Ovary (tissue), 7 donors: ENCODE measurements at regions not wholly inside any gene's neighbourhood (a gene's known extent, or its start where the extent isn't known, plus 50 kb on each side); places are given as distances from the start of the nearest gene placed in this dataset.

Source experiments
- DNase-seq, 5 donors: peaks; one replicate each; pipeline ENCODE4 v3.0.0-alpha.2; 2019 to 2020
- H3K27ac ChIP-seq, 2 donors: fragments of 200-600 bp; one replicate each; pipeline versions ENCODE4 v1.5.1 to v1.8.0; 2019 to 2022
- H3K27me3 ChIP-seq: fragments of 200-600 bp; one replicate; pipeline ENCODE4 v1.8.0; 2022
- H3K36me3 ChIP-seq: fragments of 200-600 bp; sonication (generic); one replicate; pipeline ENCODE4 v1.5.1; 2019
- H3K4me1 ChIP-seq: one replicate; pipeline ENCODE4 v1.8.1; 2013; ENCODE audit warnings: mild to moderate bottlenecking, moderate library complexity; ENCODE audit not compliant: insufficient read depth
- H3K4me3 ChIP-seq: fragments of 200-600 bp; sonication (generic); one replicate; pipeline ENCODE4 v1.5.1; 2017
- H3K9me3 ChIP-seq, 2 donors: fragments of 200-600 bp in 1 of 2; sonication (generic) in 1 of 2; one replicate each; pipeline versions ENCODE4 v1.5.1 to v1.8.1; 2013 to 2019; ENCODE audit warnings: mild to moderate bottlenecking in 1 of 2, moderate library complexity in 1 of 2
- EP300 ChIP-seq: sonication (generic); formaldehyde crosslinking; IDR thresholded peaks from one replicate; pipeline ENCODE4 v1.6.1; 2017; ENCODE audit warnings: antibody characterized with exemption
- POLR2A ChIP-seq: fragments of 450-650 bp; IDR thresholded peaks from one replicate; pipeline ENCODE4 v1.6.1; 2017; ENCODE audit warnings: antibody characterized with exemption, mild to moderate bottlenecking, moderate library complexity
- WGBS, 3 donors: extraction: QIAGEN DNeasy Blood & Tissue Kit in 1 of 3; methylation state at CpG; one replicate each; pipeline versions ENCODE4 v1.1.5 to v1.1.7; 2013 to 2017; 5-methylcytosine and 5-hydroxymethylcytosine counted together
- intact Hi-C, 4 donors: fragments of 100-400 bp; cut with DNase I; formaldehyde crosslinking; loops; one replicate each; pipeline versions ENCODE4 v1.11.0 to v1.15.1; 2022 to 2023
- TF ChIP-seq, protein P1 (sequence below), 3 donors: fragments of 450-650 bp in 2 of 3; fragments of 200-600 bp in 1 of 3; IDR thresholded peaks; one replicate each; pipeline versions ENCODE4 v1.5.1 to v1.8.0; 2016 to 2022; ENCODE audit warnings: antibody characterized with exemption in 3 of 3, mild to moderate bottlenecking in 1 of 3
- donor health status: DM: no; HTN: no; CAD: no; lungs with moderate emphysema.
- donor health status: DM: no; HTN: no; CAD: no.
- donor health status: Bipolar disorder and iron deficiency.
- donor health status: DM: no; HTN: no; CAD: no.
- donor health status: DM: yes; HTN: yes; CAD: no.

DNA sequence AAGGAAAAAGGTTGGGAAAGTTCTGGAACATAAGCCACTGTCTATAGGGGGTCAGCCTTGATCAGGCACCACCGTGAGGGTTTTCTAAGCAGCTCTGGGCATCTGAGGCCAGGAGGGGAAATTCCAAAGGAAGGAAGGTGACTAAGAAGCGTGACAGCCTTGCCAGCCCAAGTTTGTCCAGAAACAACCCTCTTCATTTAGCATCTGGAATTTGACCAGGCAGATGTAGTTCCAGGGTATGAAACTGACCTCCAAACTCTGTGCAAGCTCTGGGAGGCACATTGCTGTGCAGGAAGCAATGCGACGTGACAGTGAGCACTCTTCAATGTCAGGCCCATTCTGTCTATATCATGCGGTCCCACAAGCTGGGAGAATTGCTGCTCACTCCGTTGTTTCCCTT lies 85.4 kb upstream of the TPM1 start:
- TF ChIP-seq, protein P1, sequence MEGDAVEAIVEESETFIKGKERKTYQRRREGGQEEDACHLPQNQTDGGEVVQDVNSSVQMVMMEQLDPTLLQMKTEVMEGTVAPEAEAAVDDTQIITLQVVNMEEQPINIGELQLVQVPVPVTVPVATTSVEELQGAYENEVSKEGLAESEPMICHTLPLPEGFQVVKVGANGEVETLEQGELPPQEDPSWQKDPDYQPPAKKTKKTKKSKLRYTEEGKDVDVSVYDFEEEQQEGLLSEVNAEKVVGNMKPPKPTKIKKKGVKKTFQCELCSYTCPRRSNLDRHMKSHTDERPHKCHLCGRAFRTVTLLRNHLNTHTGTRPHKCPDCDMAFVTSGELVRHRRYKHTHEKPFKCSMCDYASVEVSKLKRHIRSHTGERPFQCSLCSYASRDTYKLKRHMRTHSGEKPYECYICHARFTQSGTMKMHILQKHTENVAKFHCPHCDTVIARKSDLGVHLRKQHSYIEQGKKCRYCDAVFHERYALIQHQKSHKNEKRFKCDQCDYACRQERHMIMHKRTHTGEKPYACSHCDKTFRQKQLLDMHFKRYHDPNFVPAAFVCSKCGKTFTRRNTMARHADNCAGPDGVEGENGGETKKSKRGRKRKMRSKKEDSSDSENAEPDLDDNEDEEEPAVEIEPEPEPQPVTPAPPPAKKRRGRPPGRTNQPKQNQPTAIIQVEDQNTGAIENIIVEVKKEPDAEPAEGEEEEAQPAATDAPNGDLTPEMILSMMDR (IDR thresholded peaks at IDR 0.05), result no peak
- no peak for TF ChIP-seq POLR2A
- no peak for TF ChIP-seq EP300
- intact Hi-C loops, result no loop called here
- WGBS, 3 donors, result 85 to 92% (median 86%) methylated on average over 6 of the region's 6 CpGs
- no peaks in the 10 kb centered on the region for H3K9me3 ChIP-seq
- no peaks in the 10 kb centered on the region for H3K36me3 ChIP-seq
- H3K4me3 ChIP-seq, result no peak overlapping the region
- H3K4me1 ChIP-seq, result peaks cover 2% of the 10 kb centered on the region
- no peak for DNase-seq
- H3K27me3 ChIP-seq, result no peaks in the 10 kb centered on the region
- H3K27ac ChIP-seq, result no peak overlapping the region

DNA sequence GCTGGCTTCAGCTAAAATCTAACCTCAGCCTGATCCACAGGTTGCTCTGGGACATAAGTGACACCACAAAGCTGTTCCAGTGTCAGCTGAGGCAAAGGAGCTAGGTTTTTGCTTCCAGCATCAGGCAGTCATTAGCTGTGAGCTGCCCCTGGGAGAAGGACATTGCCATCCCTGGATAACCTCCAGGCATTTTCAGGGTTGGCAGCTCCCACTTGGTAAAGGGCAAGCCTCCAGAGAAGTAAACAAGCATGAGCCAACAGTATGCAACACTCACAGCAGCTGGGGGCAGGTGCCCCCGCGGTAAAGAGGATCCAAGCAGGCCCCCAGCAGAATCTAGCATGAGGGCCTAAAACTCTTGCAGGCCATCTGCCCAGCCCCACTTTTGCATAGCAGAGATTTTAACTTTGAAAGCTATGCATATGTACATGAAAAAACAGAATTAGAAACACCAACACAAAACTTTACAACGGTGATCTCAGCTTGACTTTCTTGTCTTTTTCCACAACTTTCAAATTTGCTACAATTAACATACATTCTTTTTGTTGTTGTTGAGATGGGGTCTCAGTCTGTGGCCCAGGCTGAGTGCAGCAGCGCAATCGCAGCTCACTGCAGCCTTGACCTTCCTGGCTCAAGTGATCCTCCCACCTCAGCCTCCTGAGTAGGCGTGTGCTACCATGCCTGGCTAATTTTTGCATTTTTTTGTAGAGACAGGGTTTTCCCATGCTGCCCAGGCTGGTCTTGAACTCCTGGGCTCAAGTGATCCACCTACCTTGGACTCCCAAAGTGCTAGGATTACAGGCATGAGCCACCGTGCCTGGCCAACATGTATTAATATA lies 83.8 kb upstream of the TPM1 start:
- TF ChIP-seq, protein P1 (IDR thresholded peaks at IDR 0.05), result no peak
- no peak for TF ChIP-seq POLR2A
- no peak for TF ChIP-seq EP300
- Histone ChIP-seq H3K27me3 (no peaks in the 10 kb centered on the region), H3K27ac (no peak overlapping the region), H3K4me1 (peaks cover 2% of the 10 kb centered on the region), H3K4me3 (no peak overlapping the region), H3K9me3 (no peaks in the 10 kb centered on the region), H3K36me3 (no peaks in the 10 kb centered on the region)
- intact Hi-C loops, result no loop called here
- DNase-seq, result no peak
- 32 to 53% (median 37%) methylated on average over 7 of the region's 7 CpGs for WGBS, 3 donors

DNA sequence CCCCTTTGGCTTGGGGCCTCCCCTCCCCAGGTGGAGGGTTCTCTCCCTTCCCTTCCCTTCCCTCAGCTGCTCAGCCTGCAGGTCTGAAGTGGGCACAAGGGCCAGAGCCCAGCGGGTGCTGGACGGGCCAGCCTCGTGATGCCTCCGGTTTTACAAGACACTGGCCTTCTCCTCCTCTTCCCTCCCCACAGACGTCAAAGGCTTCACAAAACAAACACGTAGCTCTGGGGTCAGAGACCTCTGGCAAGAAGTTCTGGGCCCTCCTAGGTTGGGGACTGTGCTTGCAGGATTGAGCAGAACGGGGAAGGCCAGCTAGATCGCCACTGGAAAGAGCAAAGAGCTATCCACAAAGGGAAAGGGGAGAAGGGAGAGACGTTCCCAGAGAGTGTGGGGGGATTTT lies 81.4 kb upstream of the TPM1 start:
- peaks cover 2% of the 10 kb centered on the region for H3K4me1 ChIP-seq
- DNase-seq, result no peak
- H3K9me3 ChIP-seq, result no peaks in the 10 kb centered on the region
- H3K36me3 ChIP-seq, result no peaks in the 10 kb centered on the region
- TF ChIP-seq, protein P1 (IDR thresholded peaks at IDR 0.05), result no peak
- no peak for TF ChIP-seq POLR2A
- no peak for TF ChIP-seq EP300
- intact Hi-C loops, result no loop called here
- no peak overlapping the region for H3K27ac ChIP-seq
- 78 to 90% (median 87%) methylated on average over 9 of the region's 9 CpGs for WGBS, 3 donors
- H3K4me3 ChIP-seq, result no peak overlapping the region
- H3K27me3 ChIP-seq, result no peaks in the 10 kb centered on the region

DNA sequence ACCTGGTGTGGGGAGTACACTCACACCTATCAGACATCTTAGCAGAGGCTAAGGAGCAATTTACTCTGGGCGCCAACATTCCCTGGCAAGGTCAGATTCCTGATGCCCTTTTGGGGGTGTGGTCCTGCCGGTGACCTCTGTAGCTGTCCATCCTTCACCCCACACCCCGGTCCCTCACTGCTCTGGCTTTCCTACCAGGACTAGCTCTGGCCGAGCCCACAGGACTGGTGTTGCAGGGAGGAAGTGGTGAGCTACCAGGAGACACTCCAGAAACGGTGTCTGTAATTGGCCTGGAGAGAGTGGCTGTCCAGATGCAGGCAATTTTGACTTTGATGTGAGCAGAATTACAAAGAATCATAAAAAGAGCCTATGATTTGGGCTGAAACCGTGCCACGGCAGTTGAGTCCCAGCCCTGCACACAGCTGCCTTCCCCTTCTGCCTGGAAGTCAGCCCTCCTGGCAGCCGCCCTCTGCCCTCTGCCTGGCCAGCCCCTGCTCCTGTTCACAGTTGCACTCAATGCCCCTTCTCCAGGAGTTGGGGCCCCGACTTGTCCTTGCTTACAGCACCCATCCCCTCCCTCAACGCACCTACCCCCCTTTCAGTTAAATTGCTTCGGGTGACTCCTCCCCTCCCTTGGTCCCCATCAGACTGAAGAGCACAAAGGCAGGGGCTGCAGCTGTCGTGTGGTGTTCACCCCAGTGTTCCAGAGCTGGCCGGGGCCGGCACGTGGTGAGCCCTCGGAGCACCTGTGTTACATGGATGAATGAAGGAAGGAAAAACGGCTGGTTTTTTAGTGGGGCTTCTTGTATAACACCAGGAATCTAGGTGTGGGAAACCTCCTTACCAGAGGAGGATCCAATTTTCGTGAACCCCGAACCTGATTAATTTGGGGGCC lies 80.2 kb upstream of the TPM1 start:
- Histone ChIP-seq H3K36me3 (no peaks in the 10 kb centered on the region), H3K27me3 (no peaks in the 10 kb centered on the region), H3K4me1 (peaks cover 2% of the 10 kb centered on the region), H3K9me3 (no peaks in the 10 kb centered on the region), H3K27ac (no peak overlapping the region), H3K4me3 (no peak overlapping the region)
- intact Hi-C loops, result no loop called here
- 89 to 91% (median 91%) methylated on average over 18 to 19 of the region's 19 CpGs for WGBS, 3 donors
- DNase-seq, result no peak
- TF ChIP-seq, protein P1 (IDR thresholded peaks at IDR 0.05), result no peak
- TF ChIP-seq POLR2A (no peak), EP300 (no peak)
